ACHN (cell line): ENCODE measurements at regions not wholly inside any gene's neighbourhood (a gene's known extent, or its start where the extent isn't known, plus 50 kb on each side); places are given as distances from the start of the nearest gene placed in this dataset.

Experiments
- DNase-seq: peaks from one replicate; pipeline ENCODE4 v3.0.0-alpha.2; 2015
- in situ Hi-C: cut with HindIII; loops from 2 replicates; pipeline ENCODE4 v1.10.0; 2017; ENCODE audit warnings: low sequenced_read_pairs, low pct_ligation_motif_present, low pct_unique_long_range_greater_than_20kb

DNA sequence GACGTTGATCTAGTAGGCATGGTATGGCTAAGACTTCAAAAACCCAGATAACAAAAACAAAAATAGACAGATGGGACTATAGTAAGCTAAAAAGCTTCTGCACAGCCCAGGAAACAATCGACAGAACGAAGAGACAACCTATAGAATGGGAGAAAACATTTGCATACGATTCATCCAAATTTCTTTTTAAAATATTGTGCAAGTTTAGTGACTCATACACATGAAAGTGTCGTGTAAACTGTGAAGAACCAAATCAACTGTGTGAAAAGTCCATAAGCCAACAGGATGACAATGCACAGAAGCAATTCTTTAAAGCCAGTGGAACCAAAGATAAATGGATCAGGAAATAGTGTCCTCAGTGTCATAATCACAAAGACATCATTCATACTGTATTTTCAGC, 671.1 kb downstream of the RNF144A start:
- in situ Hi-C loops: no loop called here
- no peak for DNase-seq

DNA sequence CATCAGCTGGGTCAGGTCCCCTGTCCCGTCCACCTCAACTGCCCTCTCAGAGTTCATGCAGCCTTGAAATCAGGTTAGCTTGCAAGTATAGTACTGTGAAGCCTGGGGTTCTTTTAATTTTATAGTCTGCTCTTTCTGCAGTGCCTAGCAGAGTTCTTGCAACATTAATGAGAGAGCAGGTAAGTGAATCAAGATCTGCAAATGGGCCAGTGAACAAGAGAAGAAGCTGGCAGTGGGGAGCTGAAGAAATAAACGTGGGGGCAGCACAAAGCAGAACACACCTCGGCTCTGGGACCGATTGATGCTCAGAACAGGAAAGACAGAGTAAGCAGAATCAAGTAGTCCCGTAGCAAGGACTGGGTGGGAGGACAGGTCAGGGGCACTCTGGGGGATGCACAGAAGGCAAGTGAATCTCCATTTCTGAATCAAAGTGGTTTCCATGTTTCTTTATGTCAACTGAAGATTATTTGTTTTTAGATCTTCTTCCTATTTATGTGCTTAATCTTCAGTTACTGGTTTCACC, 675.5 kb downstream of the RNF144A start:
- DNase-seq: no peak
- in situ Hi-C loops: no loop called here

DNA sequence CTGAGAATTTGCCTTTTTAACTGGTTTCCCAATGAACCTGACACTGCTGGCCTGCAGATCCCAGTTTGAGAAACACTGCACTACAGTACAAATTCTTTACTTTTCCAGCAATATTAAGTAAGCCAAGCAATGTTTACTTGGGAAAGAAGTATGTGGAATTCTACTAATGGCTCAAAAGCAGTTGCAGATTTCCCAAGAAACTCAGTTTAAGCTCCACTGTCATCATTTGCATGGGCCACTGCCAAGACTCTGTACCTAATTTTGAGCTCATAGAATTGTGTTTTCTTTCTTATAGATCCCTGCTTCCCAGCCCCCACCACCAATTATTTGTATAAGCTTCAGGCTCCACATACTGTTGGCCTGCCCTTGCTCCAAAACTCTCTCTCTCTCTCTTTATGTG, 676.1 kb downstream of the RNF144A start:
- no peak for DNase-seq
- in situ Hi-C loops: no loop called here

DNA sequence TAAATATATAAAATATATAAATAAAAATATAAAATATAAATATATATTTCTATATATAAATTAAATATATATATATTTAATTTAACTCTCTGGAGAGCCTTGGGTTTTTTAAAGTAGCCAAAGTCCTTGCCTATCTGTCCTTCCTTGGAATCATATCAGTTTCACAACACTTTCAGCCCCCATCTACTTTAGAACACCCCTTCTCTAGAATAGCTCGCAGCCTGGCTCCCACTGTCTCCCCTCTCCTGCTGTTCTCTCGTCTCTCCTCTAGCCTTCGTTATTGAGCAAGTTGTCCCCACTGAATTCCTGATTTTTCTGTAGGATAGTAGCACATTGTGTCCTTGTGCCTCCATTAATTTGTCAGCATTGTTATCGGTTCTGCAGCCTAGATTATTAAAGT, 677.0 kb downstream of the RNF144A start:
- in situ Hi-C loops: no loop called here
- no peak for DNase-seq

DNA sequence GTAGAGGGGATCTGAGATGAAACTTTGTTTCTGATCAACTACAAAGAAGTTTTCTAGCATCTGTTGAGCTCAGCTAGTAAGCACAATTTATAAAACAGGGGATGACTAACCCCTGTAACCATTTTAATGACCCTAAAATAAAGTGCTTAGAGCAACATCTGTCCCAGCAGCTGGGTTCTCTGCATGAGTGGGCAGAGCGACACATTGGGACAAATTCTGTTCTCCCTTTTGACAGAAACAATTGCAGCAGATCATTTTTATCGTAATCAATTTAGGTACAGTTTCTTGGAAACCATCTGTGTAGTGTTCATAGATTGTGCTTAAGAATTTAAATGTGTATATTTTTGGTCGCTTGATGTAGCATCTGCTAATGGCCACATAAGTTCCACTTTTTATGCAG, 678.0 kb downstream of the RNF144A start:
- in situ Hi-C loops: no loop called here
- DNase-seq: no peak

DNA sequence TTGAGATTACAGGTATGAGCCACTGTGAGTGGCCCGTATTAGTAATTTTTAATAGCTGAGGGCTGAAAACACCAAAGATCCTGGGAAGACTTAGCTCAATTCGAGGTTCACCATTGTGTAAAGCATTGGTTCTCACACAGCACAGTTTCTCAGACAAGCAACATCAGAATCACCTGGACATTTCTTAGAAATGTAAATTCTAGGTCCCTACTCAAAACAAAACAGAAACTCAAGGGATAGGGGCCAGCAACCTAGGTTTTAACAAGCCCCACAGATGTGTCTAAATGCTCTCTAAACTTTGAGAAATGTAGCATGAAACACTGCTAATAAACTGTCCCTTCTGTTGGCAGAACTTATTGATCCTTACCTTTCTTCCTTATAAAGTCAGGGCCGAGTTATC, 681.2 kb downstream of the RNF144A start:
- DNase-seq: no peak
- in situ Hi-C loops: no loop called here

DNA sequence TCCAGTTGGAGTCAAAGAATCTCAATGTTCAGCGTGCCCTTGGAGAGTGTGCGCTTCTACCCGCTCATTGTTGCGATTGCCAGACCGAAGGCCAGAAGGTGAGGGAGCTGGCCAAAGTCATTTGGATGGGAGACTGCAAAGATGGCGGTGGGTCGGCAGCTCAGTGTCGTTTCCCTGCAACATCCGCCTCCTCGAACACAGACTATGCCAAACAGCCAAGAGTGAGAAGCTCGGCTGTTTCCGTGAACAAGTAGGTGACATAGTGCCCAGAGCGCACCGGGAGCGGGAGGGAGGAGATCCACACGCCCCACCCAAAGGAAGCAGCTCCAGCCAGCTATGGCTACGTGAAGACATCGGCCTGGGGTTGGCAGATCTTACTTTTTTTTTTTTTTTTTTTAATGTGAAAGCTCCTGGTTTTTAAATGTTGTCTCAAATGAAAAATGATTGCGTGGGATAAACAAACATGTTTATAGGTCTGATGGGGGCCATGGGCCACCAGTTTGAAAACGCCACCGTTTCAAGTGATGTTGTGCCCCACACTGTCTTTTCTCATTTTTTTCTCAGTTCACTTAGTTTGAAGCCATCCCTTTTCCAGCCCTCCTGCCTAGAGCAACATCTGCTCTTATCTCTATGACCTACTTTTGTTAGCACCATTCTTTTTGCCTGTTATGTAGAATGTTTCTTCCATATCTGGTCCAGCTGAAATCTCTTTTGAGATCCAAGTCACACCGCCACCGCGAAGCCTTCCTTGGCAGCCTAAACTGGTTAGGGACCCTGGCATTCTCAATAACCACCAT, 682.4 kb downstream of the RNF144A start:
- in situ Hi-C loops: no loop called here
- DNase-seq: no peak

DNA sequence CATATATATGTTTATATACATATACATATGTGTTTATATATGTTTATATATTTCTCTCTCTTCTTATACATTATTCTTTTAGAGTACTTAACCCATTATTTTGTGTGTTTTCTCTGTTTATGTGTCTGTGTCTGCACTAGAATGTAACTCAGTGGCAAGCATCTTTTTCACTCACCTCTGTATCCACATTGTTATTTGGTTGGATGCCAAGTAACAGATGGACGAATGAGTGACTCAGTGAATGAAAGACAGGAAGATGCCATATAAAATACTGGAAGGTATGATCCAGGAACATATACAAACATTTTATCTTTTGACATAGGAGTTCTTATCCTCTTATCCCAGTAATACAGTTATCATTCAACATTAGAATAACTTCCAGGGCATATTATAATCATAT, 684.8 kb downstream of the RNF144A start:
- DNase-seq: no peak
- in situ Hi-C loops: no loop called here

DNA sequence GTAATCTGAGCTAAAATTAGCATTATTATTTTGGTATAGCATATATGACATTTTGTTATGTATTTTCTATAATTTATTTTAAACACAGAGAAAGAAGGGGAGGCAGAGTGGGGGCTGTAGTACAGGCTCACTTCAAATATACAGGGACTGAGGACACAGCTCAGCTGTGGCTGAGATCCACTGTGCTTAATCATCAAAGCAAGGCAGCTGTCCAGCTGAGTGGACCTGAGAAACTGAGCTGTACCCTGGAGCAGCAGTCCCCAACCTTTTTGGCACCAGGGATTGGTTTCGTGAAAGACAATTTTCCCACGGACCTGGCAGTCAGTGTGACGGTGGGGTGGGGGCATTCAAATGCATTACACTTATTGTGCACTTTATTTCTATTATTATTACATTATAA, 687.2 kb downstream of the RNF144A start:
- in situ Hi-C loops: no loop called here
- DNase-seq: no peak

DNA sequence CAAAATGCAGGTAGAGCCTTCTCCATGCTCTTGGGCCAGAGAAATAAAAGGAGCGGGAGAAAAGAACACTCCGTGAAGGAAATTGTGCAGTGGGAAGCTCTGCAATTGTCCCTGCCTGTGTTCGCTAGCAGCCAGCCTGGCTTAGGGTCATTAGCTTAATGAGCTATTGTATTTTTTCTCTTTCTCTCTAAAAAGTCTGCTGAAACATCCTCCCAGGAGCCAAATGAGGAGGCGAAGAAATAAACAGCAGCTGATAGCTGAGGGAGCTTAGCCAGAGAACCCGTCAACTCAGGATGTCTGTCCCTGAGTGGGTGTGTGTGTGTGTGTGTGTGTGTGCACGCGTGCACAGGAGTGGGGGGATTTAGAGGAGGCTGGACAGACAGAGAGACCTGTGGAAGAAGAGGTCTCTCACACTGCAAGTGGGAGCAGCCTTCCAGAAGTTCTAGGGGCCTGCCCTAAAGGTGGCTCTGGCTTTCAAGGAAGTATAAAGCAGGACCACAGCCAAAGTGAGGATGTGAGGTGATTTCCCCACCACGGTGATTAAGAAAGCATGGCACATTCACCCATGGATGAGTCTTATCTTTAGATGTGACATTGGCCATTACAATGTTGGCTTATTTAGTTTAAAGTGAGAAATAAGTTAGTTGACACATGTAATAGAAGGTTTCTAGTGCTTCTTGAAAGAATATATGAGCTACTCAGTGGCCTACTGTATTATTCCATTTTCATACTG, 690.4 kb downstream of the RNF144A start:
- in situ Hi-C loops: no loop called here
- no peak for DNase-seq

DNA sequence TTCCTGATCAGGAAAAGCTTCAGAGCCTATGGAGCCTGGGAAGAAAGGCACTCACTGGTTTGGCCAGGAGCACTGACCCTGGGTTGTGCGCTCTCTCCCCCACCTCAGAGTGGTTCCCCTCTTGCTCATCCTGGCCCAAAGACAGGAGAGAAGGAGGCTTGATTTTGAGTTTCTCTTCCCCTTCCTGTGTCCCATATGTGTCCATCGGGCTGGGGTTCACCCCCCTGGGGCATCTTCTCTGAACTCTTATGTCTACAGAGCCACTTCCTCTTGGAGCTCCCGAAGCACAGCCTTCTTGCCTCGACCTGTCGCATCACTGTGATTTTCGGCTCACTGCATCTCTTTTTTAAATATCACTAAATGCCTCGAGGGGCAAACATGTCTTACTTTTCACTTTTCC, 692.3 kb downstream of the RNF144A start:
- in situ Hi-C loops: no loop called here
- DNase-seq: no peak

DNA sequence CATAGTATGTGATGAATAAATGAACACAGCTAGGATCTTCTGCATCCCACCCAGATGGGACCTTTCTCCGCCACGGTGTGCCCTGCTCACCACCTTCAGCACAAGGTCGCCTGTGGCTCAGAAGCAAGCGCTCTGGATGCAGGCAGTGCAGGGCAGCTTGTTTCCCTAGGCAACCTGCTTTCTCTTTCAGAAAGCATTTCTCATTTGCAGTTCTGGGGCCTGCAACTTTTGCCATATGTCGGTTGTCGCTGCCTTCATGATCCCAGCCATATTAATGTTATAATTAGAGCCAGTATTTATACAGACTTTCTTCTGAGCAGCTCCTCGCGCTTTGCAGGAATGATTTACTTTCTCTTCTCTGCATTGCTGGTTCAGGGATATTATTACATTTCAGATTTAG, 692.8 kb downstream of the RNF144A start:
- DNase-seq: no peak
- in situ Hi-C loops: no loop called here

DNA sequence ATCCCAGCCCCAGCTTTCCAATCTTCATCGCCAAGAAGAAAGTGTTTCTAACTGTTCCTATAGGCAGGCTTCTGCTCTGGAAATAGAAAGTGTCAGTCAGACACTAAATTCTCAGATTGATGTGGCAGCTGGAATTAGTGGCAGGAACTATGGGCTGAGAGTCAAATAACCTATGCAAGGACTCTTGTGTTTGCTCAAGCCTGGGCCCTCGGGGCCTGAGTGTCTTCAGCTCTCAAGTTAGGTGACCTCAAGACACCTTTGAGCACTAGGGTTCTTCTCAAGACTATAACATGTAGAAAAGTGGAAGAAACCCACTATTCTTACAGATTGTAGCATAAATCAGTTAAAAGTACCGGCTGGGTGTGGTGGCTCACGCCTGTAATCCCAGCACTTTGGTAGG, 694.5 kb downstream of the RNF144A start:
- in situ Hi-C loops: no loop called here
- DNase-seq: no peak

DNA sequence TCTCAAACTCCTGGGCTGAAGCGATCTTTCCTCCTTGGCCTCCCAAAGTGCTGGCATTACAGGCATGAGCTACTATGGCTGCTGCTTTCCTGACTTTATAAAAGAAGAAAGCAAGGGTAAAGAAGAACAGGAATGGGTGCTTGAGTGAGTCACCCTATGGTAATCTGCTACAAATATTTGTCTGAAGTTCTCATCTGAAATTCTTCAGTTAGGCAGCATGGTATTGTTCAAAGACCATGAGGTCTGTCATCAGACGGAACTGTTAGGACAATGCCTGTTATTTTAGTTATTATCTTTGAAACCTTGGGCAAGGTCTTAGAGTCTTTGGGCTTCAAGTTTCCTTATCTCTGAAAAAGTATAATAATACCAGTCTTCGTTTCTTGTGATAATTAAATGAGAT, 695.8 kb downstream of the RNF144A start:
- in situ Hi-C loops: no loop called here
- no peak for DNase-seq

DNA sequence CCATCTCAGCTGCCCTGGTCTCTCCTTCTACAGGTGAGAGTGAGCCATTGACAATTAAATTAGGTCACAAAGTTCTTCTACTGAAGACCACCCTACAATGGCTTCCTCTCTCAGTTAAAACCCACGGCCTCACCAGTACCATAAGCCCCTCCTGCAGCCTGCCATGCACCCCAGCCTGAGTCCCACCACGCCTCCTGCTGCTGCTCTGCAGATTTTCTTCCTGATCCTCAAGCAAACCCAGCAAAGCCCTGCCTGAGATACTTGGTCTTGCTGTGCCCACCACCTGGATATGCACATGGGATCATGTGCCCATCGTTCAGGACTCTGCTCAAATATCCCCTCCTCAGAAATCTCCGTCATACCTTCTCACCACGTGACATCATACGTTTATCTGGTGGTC, 696.6 kb downstream of the RNF144A start:
- no peak for DNase-seq
- in situ Hi-C loops: no loop called here

DNA sequence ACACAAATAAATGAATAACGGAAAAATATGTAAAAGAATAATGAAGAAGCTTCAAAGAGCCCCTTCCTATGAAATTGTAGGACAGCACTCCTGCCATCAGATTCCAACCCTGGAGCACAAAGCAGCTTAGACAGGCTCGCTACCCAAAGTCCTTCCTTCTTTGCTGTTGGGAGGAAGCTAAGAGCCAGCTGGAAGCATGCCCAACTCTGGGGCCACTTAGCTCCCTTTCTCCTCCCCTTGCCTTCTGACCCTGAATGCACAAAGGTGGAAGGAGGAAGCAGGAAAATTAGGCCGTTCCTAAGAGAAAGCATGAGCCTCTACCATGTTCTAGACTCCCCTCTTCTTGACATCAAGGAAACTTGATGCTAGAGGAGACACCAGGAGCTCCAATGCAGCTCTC, 700.8 kb downstream of the RNF144A start:
- in situ Hi-C loops: no loop called here
- DNase-seq: no peak

DNA sequence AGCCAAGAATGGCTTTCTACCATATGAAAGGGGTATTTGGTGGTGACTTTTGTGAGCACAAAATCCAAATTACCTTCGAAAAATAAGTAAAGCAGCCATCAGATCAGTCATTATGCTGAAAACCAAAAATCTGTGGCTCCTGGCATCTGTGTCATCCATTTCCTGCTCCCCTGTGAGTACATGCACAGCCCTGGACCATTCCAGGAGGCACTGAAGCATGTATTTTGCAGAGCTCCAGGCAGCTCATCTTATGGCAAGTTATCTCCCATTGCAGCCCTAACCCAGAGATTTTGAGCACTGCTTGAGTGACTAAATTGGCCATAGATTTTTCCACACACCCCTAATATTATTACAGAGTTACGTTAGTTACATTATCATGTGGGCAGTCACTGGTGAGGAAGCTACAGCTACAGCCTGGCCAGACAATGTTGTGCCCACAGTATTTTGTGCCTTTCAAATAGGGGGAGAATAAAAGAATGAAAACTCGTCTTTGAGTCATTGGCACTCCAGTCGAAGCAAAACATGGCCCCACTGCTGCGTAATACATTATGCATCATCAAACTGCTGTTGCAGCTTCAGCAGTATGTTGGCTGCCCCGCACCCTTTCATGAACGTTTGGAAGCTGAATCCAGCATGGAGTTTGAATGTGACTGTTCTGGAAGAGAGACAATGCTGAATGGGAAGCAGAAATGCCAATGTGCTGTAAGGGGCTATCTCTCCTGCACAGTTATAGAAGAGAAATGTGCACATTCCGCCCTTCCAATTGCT, 702.2 kb downstream of the RNF144A start:
- no peak for DNase-seq
- in situ Hi-C loops: no loop called here

DNA sequence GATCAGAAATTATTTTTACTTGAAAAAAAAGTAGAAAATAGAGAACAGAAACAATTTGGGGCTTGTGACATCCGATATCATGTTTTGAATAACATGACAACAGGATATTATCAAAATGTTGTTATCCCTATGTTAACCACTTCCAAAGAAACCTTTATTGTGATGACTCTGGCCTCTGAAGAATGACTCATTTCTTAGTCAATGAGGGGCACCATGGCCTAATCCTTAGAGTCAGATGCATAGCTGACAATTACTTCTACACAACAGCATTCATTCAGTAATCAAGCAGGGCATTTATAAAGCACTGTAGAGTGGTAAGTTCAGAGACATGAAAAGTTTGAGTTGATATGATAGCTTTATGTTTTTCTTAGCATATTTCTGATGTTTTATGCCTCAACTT, 703.0 kb downstream of the RNF144A start:
- in situ Hi-C loops: no loop called here
- DNase-seq: no peak

DNA sequence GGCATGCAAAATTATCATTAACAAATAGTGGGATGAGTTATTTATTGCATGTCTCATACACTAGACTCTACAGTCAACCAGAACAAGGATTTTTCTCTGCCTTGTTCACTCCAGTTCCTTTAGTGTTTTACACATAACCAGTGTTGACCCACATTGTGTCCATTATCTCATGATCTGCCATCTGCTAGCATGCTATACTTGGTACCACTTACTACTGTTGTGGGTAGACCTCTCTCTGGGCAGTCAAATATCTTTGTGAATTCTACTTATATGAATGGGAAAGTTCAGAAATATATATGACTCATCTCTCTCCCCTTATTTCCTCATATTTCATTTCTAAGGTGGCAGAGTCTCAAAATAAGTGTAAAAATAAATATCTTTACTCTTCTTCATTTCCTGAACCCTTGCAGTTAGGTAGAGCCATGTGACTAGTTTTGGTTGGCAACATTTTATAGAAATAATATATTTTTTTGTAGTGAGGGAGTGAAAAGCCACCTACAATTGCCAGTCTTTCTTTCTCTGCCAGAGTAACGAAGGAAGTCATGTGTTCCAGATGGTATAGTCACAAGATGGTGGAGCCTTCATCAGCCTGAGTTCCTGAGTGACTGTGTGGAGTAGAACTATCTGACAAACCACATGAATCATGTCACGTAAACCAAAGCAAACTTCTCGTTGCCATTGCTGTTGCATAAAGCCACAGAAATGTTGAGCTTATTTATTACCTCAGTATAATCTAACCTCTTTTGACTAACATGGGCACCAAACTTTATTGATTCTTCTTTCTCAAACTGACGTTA, 704.0 kb downstream of the RNF144A start:
- in situ Hi-C loops: no loop called here
- no peak for DNase-seq
